ENCODE measurements at regions not wholly inside any gene's neighbourhood (a gene's known extent, or its start where the extent isn't known, plus 50 kb on each side); places are given as distances from the start of the nearest gene placed in this dataset.

DNA sequence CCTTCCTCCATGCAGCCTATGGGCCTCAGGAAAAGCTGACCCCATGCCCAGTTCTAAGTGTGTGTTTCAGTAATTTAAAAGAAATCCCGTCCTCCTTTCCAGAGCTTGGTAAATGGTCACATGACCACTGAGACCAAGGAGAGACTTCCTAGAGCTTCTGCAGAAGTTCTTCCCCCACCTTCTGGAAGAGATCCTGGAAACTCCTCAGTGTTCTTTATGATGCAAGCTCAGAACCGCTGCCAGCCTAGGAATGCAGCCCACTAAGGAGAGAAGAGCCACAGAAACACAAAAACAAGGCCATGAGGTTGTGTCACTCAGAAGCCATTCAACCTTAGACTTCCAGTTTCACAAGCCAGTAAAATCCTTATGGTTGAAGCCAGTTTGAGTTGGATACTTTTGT lies 348.4 kb downstream of the TPBG start:
- ChIA-PET POLR2A (no interaction called here), CTCF (no interaction called here)

DNA sequence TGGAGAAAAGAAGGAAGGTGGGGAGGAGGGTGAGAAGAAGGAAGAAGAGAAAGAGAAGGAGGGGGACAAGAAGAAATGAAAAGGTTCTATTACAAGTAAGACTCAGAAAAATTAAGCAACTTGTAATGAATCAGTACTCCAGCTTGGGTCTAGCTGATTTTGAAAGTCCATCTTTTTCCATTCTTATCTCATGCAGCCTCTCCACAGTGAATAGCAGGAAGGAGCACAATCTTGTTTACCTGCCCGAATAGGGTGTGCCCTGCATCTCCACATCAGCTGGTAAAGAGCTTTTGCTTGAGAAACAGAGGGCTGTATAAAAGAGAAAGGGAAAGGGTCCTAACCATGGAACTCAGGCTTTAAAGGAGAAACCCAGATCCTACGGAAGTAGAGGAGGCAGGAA lies 348.8 kb downstream of the TPBG start:
- POLR2A ChIA-PET = no interaction called here
- CTCF ChIA-PET = no interaction called here

DNA sequence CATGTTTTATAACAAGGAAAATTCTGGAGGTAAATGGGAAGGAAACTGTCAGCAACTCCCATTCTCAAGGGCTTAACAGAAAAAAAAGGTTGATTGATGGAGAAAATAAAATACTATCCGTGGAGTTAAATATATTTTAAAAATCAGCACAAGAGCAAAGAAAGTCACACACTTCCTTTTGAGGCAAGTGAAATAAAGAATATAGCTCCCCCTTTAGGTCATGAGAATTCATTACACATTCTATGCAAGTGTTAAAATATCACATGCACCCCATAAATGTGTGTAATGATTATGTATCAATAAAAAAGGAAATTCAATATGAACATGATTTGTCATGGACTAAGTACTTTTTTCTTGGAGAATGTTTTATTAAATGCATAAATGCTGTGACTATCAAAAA lies 349.2 kb downstream of the TPBG start:
- ChIA-PET CTCF (no interaction called here), POLR2A (no interaction called here)

DNA sequence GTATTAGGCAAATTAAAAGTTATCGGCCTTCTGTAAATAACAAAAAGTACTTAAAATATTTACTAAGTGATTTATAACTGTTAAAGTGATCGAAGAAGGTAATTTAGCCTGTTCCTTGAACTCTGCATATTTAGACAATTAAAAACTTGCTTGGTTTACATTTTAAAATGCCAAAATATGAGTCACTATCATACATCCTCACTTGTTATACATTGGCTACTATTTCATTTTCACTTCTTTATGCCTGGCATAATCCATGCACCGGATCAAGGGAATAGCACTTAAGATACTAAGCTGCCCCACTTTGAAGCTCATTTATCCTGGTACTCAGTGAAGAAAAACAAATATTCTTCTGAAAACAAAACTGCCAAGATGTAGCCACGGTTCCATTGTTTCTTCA lies 344.6 kb downstream of the UBE3D start:
- ChIA-PET CTCF (no interaction called here), POLR2A (no interaction called here)

DNA sequence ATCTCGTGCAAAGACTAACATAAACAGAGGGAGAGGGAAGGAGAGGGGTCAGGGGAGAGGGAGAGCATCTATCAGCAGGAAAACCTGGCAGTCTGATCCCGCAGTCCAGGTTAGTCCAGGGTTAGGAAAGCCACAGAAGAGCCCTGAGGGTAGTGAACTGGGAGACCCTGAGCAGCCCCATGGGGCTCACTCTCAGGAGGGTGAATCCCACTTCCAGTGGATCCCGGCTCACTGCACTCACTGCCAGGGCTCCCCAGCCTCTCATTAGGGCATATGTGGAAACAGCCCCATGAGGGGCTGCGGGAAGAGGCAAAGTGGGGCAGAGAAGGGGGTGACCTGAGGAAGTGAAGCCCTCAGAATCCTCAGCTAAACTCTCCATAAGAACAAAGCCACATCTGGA lies 329.9 kb downstream of the UBE3D start:
- ChIA-PET CTCF (no interaction called here), POLR2A (no interaction called here)

DNA sequence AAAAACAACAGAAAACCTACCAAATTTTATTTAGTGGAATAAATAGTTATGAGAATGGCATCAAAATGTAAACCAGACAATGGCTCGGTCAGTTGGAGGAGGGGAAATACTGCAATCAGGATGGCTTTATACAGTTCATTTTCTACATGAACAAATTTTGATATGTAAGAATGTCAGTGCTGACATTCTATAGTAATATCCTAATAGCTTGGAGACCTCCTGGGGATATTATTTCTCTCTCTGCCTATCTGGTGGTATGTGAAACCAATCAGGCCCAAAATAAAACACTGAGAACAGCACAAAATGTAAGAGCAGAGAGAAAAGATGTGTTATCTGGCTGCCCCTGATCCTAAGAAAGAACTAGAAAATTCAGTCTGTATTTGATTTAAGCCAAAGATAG lies 327.7 kb downstream of the UBE3D start:
- CTCF ChIA-PET = no interaction called here
- POLR2A ChIA-PET = no interaction called here

DNA sequence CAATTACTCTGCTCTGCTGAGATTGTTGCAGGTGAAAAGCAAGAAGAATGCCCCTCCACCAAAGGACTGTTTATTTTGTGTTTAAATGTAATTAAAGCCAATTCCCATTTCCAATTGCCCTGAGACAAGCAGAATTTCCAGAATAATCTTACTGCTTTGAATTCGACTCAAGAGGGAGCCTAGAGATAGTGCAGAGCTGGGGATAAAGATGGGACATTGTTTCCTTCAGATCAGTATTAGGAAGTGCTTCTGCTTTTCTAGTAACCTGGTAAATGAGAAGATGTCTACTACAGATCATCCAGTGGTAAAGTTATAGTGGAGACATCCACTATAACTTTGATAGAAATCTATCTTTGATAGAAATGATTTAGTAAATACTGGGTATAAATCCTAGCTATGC lies 326.9 kb downstream of the UBE3D start:
- ChIA-PET POLR2A (no interaction called here), CTCF (no interaction called here)

DNA sequence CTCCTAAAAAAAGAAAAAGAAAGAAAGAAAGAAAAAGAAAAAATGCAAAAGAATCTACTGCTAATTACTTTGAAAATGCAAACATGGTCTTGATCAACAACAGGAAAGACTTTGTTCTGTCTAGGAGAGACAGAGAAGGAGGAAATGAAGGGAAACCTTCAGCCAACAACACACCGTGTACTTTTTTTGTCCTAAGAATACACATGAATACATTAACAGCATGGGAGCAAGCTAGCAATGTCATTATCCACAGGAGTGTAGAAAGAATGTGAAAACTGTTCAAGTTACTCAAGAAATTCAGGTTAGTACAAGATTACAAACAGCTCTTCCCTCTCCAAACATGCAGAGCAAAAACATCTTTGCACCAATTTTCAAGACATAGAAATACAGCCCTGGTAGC lies 326.3 kb downstream of the UBE3D start:
- CTCF ChIA-PET = no interaction called here
- POLR2A ChIA-PET = no interaction called here

DNA sequence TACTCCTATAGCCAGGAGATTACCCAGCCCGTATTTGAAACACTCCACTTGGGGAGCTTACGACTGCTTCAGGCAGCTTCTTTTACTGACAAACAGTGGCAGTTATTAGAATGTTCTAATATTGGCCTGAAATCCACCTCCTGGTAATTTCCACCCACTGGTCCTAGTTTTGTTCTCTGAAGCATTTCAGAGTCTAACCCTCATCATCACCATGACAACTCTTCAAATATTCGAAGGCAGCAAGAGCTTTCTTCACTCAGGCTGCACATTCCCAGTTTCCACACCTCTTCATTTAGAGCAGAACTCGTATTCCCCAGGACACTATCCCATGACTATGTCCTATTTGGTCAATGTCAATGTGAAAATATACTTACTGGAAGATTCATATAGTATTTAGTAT lies 325.6 kb downstream of the UBE3D start:
- ChIA-PET CTCF (no interaction called here), POLR2A (no interaction called here)

DNA sequence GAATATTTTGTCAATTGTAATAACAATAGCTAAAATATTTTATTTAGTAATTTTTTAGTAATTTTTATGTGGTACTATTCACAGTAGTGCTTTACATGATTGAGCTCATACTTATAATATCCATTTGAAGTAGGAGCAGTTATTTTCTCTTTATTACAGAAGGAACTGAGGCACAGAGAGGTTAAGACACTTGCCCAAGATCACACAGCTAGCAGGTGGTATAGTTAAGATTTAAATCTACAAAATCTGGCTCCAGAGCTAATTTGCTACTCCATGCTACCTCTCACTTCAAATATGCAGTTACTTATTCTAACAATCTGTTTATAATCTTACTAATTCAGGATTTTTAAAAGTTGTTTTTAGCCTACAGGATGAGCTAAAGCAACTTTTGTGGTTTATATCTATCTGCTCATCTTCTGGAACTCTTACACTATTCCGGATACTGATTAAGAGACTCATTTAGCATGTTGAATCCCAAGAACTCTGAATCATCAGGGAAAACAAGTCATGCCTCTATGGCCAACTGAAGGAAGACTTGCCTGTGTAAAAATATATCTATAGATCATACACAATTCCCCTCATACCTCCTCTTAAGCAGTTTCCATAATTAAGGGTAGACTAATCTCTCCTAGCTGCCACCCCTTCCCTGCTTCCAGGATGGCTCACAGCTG lies 324.2 kb downstream of the UBE3D start:
- POLR2A ChIA-PET = no interaction called here
- CTCF ChIA-PET = no interaction called here

DNA sequence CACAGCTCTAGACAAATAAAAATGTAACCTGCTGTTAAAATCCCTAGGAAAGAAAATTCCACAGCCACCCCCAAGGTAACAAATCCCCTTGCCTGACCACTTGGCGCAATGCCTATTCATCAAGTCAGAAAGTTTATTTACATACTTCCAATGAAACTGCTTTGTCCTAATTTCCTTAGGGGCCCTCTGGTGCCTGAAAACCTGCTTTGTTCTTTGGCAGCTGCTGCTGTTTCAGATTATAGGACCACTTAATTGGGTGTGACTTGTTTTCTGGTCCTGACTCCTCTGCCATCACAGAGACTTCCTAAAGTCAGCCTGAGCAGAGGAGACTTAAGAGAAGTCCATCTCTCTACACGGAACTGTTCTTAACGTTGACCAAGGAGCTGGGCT lies 323.6 kb downstream of the UBE3D start:
- ChIA-PET POLR2A (no interaction called here), CTCF (no interaction called here)

DNA sequence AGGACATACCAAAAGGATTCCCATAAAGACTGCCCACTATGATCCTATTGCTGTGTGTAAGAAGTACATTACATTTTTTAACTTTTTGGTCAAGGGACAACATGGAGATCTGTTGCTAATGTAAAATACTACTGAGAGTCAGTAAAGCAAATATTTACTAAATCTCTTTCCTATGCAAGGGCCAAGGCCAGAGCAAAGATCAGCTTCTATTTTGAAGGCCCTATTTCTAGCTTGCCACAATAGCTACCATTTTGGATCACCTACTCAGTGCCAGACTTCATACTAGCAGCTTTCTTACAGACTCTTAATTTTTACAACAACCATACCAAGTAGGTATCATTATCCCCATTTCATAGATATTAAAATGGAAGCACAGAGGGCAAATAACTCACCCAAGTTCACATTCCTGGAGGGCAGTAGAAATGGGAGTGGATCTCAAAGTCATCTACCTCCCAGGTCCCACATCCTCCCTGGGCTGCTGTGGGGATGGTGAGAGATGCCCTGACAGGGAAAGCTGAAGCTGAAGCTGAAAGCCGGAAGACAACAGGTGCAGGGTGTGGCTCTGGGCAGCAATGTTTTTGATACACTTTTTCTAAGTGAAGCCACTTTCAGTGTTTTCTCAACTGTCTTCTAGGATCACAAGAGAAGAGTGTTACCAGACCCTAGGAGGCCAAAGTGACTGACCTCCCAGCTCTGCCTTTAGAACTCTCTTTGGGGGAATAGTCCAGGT lies 321.2 kb downstream of the UBE3D start:
- CTCF ChIA-PET = no interaction called here
- POLR2A ChIA-PET = no interaction called here

DNA sequence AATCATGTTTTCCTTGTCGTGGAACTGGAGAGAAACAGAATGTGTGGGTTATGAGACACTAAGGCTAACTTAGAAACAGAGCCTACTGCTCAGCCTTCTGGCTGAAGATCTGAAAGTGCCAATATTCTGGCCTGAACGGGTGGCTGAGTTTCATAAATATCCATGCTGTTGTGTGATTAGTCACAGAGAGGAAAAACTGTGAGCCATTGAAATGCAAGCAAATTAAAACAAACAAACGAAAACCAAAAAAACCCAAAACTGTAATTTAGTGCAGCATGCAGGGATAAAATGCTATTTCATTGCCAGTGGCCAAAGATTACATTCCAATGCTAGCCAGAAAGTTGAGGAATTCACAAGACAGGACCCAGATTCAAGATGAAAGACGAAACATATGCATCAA lies 315.1 kb downstream of the UBE3D start:
- ChIA-PET CTCF (no interaction called here), POLR2A (no interaction called here)

DNA sequence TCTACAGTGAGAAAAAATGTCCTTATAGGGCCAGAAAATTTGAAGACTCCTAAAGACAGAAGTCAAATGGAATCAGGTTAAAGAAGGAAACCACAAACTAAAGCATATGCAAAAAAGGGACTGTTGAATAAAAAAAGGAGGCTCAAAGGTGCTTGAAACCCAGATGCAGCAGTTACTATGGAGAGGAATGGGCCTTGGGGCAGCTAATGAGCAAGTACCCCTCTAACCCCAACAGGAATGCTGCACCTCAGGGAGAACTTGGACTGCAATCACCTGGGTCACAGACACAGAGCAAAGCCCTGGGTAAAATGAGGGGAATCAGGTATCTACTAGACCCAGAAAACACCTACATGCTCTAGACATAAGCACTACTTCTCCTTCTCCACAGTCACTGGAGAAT lies 313.9 kb downstream of the UBE3D start:
- POLR2A ChIA-PET = no interaction called here

DNA sequence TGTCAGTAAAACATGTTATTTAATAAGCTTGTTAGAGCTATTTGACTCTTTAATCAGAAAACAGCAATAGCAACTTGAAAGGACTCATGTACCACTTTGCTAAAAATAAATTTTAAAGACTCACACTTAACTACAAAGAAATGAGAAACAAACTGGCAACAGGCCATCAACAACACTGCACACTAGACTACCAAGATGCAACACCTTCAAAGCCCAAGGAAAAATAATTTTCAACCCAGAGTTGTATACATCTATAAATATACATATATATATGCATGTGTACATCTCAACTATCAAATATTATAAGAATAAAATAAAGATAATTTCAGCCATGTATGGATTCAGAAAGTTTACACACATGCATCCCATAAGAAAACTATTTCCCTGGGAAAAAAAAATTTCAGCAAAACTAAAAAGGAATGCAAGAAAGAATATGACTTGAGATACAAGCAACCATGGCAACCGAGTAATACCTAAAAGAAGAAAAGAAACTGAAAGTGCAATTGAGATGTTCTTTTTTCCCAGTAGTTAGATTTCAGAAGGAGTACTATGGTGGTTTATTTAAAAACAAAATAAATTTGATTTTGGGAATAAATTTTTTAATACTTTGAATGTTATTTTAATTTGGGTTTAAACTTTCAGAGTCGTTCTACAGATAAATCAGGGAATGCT lies 303.8 kb downstream of the UBE3D start:
- ChIA-PET POLR2A (no interaction called here), CTCF (no interaction called here)

More for the DNA sequence above, 313.9 kb downstream of the UBE3D start:
- CTCF ChIA-PET = no interaction called here

DNA sequence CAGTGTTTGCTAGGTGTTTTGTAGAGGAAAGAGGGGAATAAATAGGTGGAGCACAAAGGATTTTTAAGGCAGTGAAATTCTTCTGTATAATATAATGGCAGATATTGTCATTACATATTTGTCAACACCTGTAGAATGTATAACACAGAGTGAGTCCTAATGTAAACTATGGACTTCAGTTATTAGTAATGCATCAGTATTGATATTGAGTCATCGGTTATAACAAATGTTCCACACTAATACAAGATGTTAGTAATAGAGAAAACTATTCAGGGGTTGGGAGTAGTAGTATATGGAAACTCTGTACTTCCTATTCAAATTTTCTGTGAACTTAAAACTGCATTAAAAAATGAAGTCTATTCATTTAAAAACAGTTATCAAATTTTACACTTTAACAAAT lies 299.2 kb downstream of the UBE3D start:
- ChIA-PET POLR2A (no interaction called here), CTCF (no interaction called here)

DNA sequence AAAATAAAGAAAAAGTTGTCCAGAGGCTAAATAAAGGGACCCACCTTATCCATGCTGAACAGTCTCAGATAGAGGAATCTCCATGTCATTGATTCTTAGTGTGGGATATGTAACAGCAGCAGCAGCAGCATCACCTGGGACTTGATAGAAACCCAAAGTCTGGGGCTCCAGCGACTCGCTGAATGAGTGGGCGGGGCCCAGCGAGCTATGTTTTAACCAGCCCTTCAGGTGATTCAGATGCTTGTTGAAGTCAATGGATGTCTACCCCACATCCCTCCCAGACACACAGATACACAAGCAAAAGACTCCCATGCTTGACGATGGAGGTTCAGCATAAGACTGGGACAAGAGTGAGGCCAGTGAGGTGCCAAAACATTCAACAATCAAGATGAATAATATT lies 298.6 kb downstream of the UBE3D start:
- ChIA-PET POLR2A (no interaction called here), CTCF (no interaction called here)

DNA sequence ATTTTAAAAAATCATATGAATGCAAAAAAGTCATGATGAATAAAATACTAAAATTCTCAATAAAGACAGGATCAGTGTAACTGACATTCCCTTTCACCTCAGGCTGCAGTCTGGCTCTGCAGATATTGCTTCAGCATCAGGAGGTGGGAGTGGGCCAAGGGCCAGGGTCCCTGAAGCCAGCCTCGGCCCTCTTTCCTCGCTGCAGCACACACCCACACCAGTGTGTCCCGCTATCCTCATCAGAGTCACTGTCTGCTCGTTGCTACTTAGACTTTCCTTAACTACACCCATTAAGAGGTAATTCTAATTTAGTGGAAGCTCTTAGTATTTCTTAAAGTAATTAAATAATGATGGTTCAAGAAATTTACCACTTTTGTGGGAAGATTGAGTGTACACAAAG lies 298.2 kb downstream of the UBE3D start:
- ChIA-PET POLR2A (no interaction called here), CTCF (no interaction called here)

DNA sequence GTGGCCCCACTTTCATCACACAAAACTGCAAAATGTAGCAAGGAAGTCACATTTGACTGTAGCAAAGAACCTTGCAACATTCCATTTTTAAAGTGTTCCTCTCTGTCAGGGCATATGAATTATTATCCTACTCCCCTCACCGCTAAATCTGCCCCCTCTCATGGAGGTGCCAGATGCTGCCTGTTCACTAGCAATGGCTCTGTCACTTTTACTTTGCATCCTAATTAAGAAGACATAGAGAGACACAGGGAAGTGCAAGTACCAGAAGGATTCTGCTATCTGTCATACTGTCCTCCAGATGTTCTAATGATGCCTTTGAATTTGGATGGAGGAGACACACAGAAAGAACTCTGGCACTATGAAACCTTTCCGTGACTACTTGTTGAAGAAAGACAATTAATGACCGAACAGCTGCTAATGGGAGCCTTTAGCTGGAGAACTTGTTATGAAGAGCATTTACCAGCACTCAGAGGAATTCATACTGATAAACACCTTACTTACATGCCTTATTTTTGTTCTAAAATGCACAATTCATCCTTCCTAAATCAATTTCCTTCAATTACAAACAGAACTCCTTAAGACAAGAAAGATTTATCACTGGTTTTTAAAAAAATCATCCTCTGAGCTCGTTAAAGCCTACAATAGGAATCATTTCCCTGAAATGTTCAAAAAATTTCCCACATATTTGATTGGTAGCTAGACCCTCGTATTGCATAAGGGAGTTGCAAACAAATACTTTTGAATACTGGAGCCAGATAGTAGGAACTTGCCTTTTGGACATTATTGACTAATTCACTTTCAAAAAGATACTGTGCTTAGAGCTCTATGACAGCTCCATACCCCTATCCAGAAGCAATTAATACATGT lies 292.6 kb downstream of the UBE3D start:
- CTCF ChIA-PET = no interaction called here
- POLR2A ChIA-PET = no interaction called here

DNA sequence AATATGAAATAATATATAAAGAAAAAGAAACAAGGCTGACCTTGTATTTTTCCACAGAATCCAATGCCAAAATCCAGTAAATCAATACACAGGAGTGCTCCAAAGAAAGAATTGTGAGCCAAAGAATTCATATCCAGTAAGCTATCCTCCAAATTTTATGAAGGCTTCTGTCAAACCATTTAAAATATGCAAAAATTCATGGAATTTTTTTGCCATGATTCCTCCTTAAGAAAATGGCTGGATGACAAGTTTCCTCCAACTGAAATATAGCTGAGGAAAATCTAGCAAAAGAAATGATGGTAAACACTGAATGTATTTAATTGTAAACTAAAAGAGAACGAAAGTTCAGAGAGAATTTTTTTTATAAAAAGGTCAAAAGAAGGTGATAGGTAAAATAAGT lies 290.3 kb downstream of the UBE3D start:
- ChIA-PET POLR2A (no interaction called here), CTCF (no interaction called here)

DNA sequence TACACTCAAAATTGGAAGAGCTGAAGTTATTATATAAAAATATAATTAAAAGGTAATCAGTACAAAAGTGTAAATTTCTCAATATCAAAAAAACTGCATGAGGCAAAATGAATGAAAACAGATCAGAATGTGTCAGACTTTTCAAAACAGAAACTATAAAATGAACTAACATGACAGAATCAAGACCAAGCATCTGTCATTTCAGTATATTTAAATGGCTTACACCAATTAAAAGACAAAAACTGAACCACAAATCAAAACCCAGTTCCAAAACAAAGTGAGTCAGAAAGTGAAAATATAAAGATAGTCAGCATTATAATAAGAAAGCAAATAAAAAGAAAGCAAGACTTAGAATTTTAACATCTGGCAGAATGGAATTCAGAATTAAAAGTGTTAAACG lies 289.7 kb downstream of the UBE3D start:
- CTCF ChIA-PET = no interaction called here
- POLR2A ChIA-PET = no interaction called here

Data from activated CD8-positive, alpha-beta memory T cell treated with anti-CD3 and anti-CD28 coated beads for 36 hours (primary cell).